GM19193 (cell line): ENCODE measurements at regions not wholly inside any gene's neighbourhood (a gene's known extent, or its start where the extent isn't known, plus 50 kb on each side); places are given as distances from the start of the nearest gene placed in this dataset.

Experiments used
- POLR2A ChIP-seq: IDR thresholded peaks from 4 replicates; pipeline ENCODE4 v1.6.1; 2011; ENCODE audit not compliant: insufficient read depth, insufficient read length; ENCODE audit errors: extremely low read depth

DNA sequence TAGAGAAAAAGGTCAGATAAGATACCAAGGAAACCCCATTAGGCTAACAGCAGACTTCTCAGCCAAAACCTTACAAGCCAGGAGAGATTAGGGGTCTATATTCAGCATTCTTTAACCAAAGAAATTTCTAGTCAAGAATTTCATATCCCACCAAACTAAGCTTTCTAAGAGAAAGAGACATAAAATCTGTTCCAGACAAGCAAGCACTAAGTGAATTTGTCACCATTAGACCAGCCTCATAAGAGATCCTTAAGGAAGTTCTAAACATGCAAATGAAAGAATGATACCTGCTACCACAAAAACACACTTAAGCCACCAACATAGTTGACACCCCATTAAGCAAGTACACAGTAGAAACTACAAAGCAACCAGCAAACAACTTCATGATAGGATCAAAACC is 276.2 kb downstream of the C11orf87 start:
- TF ChIP-seq POLR2A: no peak

DNA sequence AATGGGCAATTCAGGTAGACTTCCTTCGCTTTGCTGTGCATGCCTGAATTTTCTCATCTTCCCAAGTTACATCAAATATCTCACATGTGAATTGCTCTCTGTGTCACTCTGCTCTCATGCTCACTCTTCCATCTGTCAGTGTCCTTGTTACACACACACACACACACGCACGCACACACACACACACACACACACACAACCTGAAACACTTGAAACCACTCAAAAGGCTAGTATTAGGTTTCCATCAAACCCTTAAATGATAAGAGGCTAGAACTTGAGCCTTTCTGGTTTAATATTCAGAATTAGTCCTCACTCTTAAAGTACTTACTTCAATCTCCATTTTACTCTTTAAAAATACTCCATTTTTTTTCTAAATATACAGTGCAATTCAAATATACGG is 282.4 kb downstream of the C11orf87 start:
- TF ChIP-seq POLR2A: no peak

DNA sequence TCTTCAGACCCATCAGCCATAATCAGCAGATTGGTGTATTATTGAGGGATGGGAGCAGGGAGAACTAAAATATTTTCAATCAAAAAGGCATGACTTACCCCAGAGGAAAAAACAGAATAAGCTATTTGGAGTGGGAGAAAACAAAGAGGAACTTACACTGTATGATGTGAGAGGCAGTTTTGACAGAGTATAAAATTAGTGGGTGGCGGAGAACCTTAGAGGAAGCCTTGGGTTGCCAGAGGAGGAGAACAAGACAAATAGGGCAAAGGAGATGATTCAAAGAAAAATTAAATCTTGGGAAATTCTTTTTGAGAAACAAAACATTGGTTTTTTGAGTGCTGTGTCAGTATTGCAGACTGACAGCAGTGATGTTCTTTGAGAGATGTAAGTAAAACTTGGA is 285.0 kb downstream of the C11orf87 start:
- TF ChIP-seq POLR2A: no peak

DNA sequence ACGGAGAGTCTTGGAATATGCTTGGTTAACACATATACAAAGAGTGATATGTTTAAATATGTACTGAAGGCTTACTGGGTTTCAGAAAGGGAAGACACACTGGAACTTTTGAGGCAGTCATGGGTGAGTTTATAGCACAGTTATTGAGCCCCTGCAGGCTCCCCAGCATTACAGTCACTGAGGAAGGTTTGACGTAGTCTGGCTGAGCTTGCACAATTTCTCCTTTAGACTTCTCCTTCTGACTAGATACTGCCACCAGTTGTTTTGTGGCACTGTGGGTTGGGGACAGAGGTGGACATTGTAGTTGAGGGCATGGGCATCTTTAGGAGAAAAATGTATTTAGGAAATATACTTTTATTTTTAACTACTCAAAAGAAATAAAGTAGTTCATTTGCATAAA is 285.4 kb downstream of the C11orf87 start:
- TF ChIP-seq POLR2A: no peak

DNA sequence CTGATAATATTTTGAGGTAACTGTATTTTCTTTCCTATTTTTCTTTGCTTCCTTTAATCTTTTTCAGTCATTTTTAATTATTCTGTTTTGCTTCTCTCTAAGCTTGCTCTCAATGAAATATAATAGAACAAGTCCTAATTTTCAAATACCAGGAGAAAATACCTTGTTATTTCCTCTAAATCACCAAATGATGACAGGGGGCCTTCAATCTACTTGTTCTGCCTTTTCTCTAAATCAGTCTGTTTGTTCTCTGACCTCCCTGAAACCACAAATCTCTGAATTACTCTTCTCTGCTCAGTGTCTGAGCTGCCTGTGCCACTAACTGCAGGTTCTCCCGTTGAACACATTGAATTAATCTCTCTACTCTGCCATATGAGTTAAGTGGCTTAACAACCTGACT is 286.2 kb downstream of the C11orf87 start:
- TF ChIP-seq POLR2A: no peak

DNA sequence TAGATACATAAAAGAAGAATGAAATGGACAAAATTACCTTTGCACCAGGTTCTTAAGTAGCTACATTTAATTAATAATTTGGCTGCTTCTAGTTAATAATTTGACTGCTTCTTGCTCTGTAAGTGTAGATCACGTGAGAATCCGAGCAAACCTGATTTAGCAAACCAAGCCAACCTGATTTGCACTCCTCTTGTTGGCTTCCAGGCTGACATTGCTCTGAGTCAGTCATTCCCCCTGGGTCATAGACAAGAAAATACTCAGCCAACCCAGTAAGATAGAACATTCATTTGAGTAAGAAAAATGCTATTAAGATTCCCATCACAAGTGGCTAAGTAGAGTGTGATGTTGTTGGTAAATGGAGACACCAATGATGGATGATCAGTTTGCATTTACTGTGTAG is 304.1 kb downstream of the C11orf87 start:
- no peak for TF ChIP-seq POLR2A

DNA sequence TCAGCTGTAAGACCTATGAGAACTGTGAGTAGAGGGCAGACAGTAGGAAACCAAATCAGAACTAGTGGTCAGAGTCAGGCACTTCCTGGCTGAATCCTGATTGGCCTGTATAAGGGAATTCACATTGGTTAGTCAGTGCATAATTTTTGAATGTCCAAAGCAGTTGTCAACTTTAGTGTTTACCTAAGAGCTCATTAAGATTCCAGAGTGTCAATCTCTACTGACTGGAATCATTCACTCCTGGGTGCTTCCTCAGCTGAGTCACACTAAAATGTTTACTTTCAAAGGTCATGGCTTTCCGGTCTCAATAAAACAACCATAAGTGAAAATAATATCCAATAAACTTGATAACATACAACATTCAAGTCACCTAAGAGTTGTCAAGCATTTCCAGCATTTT is 306.1 kb downstream of the C11orf87 start:
- no peak for TF ChIP-seq POLR2A

DNA sequence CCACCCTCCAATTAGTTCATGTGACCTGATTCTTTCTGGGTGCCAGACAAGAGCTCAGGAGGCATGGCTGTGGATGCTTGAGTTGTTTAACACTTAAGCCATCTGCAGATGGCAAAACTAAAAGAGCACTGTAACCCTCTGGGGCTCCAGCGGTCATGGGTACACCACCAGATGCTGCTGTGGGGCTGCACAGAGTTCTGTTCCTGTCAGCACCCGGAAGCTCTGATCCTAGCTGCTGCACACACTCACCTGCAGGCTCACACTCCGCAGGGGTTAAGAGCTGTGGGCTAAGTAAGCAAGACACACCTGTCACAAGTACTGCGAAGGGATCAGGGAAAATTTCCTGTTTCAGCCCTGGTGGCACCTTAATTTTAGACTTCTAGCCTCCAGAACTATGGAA is 307.8 kb downstream of the C11orf87 start:
- no peak for TF ChIP-seq POLR2A

DNA sequence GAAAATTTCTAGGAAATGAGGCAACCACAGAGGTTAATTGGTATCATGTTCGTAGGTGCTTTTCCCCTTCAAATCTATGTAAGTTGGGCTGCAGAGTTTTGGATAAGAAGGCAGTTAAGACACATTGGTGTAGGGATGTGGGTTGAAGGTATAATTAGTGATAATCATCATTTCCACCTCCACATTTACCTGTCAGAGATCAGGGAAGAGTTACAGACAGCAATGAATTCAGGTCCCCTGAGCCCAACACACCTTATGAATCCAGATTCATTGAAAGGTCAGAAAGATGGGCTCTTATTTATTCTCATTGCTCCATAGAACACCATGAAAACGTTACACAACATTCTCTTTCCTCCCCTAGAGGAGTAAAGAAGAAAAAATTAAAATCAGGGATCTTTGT is 308.7 kb downstream of the C11orf87 start:
- TF ChIP-seq POLR2A: no peak

DNA sequence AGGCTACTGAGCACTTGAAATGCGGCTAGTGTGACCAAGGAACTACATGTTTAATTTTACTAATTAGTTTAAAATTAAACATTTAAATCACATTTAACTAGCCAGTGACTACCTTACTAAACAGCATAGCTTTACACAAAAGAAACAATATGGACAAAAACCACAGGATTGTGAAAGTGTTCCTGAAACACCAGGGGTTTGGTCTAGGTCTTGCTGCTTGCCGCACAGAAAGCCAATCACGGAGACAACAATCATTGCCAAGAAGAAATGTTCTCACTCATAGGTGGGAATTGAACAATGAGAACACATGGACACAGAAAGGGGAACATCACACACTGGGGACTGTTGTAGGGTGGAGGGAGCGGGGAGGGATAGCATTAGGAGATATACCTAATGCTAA is 309.5 kb downstream of the C11orf87 start:
- no peak for TF ChIP-seq POLR2A

DNA sequence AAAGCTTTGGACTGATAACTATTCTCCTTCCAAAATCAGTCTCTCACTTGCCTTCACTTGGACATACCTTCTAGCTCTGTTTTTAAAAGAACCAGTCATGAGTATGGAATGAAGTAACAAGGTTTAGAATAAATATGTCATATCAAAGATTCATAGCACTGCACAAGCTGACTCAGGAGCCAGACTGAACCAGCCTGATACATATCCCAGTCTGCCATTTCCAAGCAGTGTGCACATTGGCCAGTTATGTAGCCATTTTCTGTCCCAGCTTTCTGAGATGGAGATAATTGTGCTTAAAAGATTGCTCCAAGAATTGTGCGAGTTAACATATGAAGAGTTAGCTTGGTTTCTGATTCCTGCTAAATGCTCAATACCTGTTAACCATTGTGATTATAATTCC is 311.3 kb downstream of the C11orf87 start:
- TF ChIP-seq POLR2A: no peak

DNA sequence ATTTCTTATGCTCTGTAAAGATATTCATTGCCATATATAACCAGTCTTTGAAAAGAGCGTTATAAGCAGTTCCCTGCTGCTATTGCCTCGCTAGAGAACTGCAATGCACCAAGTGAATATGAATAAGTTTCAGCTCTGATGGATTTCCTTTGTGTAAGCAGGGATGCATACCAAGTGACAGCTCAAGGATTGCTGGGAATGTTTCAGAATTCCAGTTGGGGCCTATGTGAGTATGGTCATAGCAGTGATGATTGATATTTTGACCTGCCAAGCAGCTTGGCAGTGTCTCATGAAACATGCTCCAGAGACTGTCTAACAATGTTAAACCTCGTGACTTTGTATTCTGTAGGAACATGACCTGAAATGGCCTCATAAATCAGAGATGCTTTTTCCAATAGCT is 312.6 kb downstream of the C11orf87 start:
- TF ChIP-seq POLR2A: no peak

DNA sequence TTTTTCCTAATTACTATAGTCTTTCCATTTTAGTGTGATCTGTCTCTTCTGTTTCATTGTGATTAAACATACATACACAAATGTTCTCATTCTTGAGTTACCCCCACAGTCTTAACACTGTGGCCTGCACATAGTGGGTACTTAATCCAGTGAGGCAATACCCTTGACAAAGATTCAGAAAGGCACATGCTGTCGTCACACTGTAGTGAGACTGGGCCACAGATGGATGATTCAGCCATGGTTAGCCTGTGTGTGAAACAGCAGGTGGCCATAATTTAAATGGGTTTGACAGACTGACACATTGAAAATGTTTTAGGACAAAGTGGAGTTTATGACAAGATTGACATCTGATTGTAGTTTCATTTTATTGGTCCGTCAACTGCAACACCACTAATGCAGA is 313.1 kb downstream of the C11orf87 start:
- TF ChIP-seq POLR2A: no peak

DNA sequence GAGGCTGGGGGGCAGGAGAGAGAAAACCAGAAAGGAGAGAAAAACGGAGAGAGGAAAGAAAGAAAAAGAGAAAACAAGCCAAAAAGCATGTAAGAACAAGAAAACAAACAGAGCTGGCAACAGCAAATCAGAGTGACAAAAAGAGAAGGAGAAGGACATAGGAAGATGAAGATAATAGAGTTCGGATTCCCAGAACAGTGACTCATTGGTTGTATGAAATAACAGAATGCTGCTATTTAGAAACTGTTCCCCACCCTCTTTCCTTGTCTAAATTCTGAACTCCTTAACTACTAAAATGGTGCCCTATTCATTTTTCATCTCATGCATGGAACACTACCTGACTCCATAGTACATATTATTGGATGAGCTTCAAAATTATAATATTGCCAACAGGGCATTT is 317.4 kb downstream of the C11orf87 start:
- TF ChIP-seq POLR2A: no peak

DNA sequence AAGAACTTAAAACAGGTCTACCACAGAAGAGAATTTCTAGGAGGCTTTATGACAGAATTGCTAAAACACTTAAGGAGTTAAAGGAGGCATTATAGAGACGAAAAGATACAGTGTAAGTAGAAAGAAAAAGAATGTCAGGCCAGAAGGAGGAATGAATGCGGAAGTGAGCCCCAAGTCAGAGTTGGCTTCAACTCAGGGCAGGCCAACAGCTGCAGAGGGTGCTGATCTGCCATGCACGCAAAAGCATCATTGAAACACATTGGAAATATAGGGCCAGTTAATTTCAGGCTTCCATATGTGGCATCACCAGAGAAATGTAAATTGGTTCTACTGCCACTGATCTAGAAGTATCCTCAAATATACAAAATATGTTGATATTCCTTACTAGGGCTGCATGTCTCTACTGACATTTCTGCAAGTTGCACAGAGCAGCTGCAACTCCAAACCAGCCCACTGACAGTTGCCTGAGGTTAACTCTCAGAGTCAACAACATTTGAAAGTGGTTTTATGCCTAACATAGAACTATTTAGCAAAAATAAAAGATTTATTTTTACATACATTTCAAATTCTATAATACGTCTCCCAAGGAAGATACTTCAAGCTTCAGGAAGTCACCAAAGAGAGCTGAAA is 324.1 kb downstream of the C11orf87 start:
- TF ChIP-seq POLR2A: no peak

DNA sequence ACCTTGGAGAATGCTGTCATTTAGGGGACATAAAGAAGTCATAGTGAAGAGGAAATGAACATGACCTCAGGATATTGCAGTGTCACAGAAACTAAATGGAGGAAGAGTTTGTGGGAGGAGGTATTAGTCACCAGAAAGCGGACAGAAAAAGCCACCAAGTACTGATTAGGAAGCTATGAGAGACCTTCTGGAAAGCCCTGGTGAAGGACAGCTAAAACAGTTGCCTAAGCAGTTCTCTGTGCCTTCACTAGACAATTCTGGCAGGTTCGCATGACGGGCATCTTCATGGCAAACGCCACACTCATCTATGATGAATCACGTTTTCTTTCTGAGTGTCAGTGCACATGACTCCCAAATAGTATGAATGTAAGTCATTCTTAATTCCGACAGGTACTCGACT is 325.8 kb downstream of the C11orf87 start:
- no peak for TF ChIP-seq POLR2A

DNA sequence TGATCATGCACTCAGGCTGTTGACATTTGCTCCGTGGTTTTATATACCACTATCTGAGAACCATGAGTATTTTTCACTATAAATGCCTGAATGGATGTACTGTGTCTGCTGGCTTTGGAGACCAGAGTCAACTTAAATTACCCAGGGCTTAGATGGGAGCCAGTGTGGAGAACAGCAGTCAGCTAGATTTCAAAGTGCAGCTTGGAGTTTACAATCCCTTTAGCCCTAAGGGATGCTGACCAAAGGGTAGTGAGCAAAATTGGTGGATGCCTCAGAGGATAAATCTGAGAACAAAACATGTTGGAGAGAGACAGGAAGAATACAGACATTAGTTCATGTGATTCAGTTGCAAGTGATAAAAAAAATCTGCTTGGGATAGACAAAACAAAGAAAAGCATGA is 327.5 kb downstream of the C11orf87 start:
- TF ChIP-seq POLR2A: no peak
